Endothelial cell of umbilical vein (primary cell): ENCODE measurements at regions not wholly inside any gene's neighbourhood (a gene's known extent, or its start where the extent isn't known, plus 50 kb on each side); places are given as distances from the start of the nearest gene placed in this dataset.

Source experiments
- BruUV-seq: library from RNA; stranded (reverse); fragments of 400-500 nt; replicated peaks from 2 replicates; lab custom pipeline; 2021; lab: Mats Ljungman, UMichigan
- CTCF ChIA-PET: fragments of 300-600, 350-600 bp; sonication (Branson Sonifier 250); formaldehyde crosslinking; loops from one replicate; lab custom pipeline; 2021; ENCODE audit warnings: antibody characterized with exemption, inconsistent platforms; lab: Charles Lee
- POLR2A ChIA-PET: fragments of 300-600, 350-600 bp; sonication (Branson Sonifier 250); formaldehyde crosslinking; loops from one replicate; lab custom pipeline; 2021; ENCODE audit warnings: antibody characterized with exemption, inconsistent platforms; lab: Charles Lee
- DNase-seq: peaks from one replicate; pipeline ENCODE4 v3.0.0-alpha.2; 2011; ENCODE audit warnings: low read depth, low spot score
- FAIRE-seq: peaks from 2 replicates; lab custom pipeline; 2011; peaks lifted over from hg19 to GRCh38; lab: Jason Lieb, UNC
- H2AFZ ChIP-seq: 2 replicates; pipeline ENCODE4 v1.6.0; 2012; ENCODE audit warnings: low read depth, low read length, control low read depth, inconsistent platforms
- H3K27ac ChIP-seq: 2 replicates; pipeline ENCODE4 v1.5.1; 2011; ENCODE audit warnings: low read depth, mild to moderate bottlenecking, control low read depth, low read length, moderate library complexity; ENCODE audit not compliant: insufficient read depth
- H3K27me3 ChIP-seq, 2 experiments: 2 replicates each; pipeline versions ENCODE4 v1.6.0 to v1.6.1; 2011; ENCODE audit warnings: low read length in 2 of 2, mixed read lengths in 1 of 2; ENCODE audit not compliant: control insufficient read depth in 2 of 2, insufficient read depth in 2 of 2
- H3K36me3 ChIP-seq, 2 experiments: 2 replicates in 1 of 2; 3 replicates in 1 of 2; pipeline ENCODE4 v1.5.1; 2011; ENCODE audit warnings: low read length in 2 of 2, mild to moderate bottlenecking in 1 of 2, moderate library complexity in 1 of 2; ENCODE audit not compliant: control insufficient read depth in 2 of 2, insufficient read depth in 2 of 2; ENCODE audit errors: extremely low read depth in 1 of 2
- H3K4me1 ChIP-seq: 3 replicates; pipeline ENCODE4 v1.5.1; 2011; ENCODE audit warnings: mild to moderate bottlenecking, low read length; ENCODE audit not compliant: control insufficient read depth, insufficient read depth; ENCODE audit errors: extremely low read depth
- H3K4me2 ChIP-seq: 2 replicates; pipeline ENCODE4 v1.6.1; 2011; ENCODE audit warnings: low read length, control low read depth, mixed read lengths; ENCODE audit not compliant: insufficient read depth
- H3K4me3 ChIP-seq, 3 experiments: fragments of 200-600 bp in 1 of 3; sonication (generic), shearing (Covaris generic) in 1 of 3; replicated peaks in 1 of 3; 2 replicates each; pipeline ENCODE4 v1.5.1; 2011 to 2016; ENCODE audit warnings: control low read depth in 3 of 3, low read length in 3 of 3, mild to moderate bottlenecking in 2 of 3, inconsistent platforms in 1 of 3, low read depth in 1 of 3, moderate library complexity in 1 of 3; ENCODE audit not compliant: insufficient read depth in 1 of 3
- H3K79me2 ChIP-seq: 2 replicates; pipeline ENCODE4 v1.6.0; 2012; ENCODE audit warnings: low read length, inconsistent platforms; ENCODE audit not compliant: control insufficient read depth, insufficient read depth
- H3K9ac ChIP-seq: replicated peaks from 2 replicates; pipeline ENCODE3; 2011; ENCODE audit warnings: low read length, control low read depth; ENCODE audit not compliant: insufficient read depth; ENCODE audit errors: extremely low read depth
- H3K9me1 ChIP-seq: replicated peaks from 3 replicates; pipeline ENCODE4 v1.6.0; 2011; ENCODE audit warnings: mild to moderate bottlenecking, low read length; ENCODE audit not compliant: control insufficient read depth, insufficient read depth; ENCODE audit errors: extremely low read depth
- H3K9me3 ChIP-seq: replicated peaks from 2 replicates; pipeline ENCODE4 v1.5.1; 2012; ENCODE audit warnings: low read length, inconsistent platforms; ENCODE audit not compliant: control insufficient read depth, insufficient read depth
- H4K20me1 ChIP-seq: replicated peaks from 2 replicates; pipeline ENCODE3; 2011; ENCODE audit warnings: mild to moderate bottlenecking, low read length; ENCODE audit not compliant: control insufficient read depth, insufficient read depth; ENCODE audit errors: extremely low read depth
- EZH2 ChIP-seq: IDR thresholded peaks from 2 replicates; pipeline ENCODE4 v1.6.1; 2012; ENCODE audit warnings: borderline replicate concordance, low read depth, mild to moderate bottlenecking, moderate library complexity, low read length, inconsistent platforms; ENCODE audit not compliant: severe bottlenecking
- FOS ChIP-seq: IDR thresholded peaks from 2 replicates; pipeline ENCODE4 v1.6.1; 2011; ENCODE audit warnings: mild to moderate bottlenecking, low read length, moderate library complexity, borderline replicate concordance; ENCODE audit not compliant: insufficient read depth
- GATA2 ChIP-seq: IDR thresholded peaks from 2 replicates; pipeline ENCODE4 v1.7.0; 2011; ENCODE audit warnings: low read depth, mild to moderate bottlenecking, moderate library complexity, mixed read lengths, low read length; ENCODE audit not compliant: insufficient read length, insufficient read depth
- JUN ChIP-seq: IDR thresholded peaks from 2 replicates; pipeline ENCODE4 v1.6.1; 2011; ENCODE audit warnings: borderline replicate concordance, low read depth; ENCODE audit not compliant: insufficient read length, insufficient read depth
- MYC ChIP-seq: IDR thresholded peaks from one replicate; pipeline ENCODE4 v1.6.1; 2011; ENCODE audit warnings: mild to moderate bottlenecking, low read depth, low read length
- POLR2A ChIP-seq: IDR thresholded peaks from 2 replicates; pipeline ENCODE4 v1.6.1; 2012; ENCODE audit warnings: low read depth, mild to moderate bottlenecking, control low read depth, low read length
- POLR2AphosphoS5 ChIP-seq: IDR thresholded peaks from 2 replicates; pipeline ENCODE4 v1.6.1; 2012; ENCODE audit warnings: low read depth, mild to moderate bottlenecking, control low read depth, low read length, moderate library complexity; ENCODE audit not compliant: insufficient read depth
- dilution Hi-C: fragments of 300-500 bp; cut with MboI; formaldehyde crosslinking; loops from one replicate; pipeline ENCODE4 v1.15.0; 2019; ENCODE audit warnings: low sequenced_read_pairs; ENCODE audit not compliant: extremely low pct_ligation_motif_present
- intact Hi-C: fragments of 100-400 bp; cut with micrococcal nuclease; formaldehyde crosslinking; loops from one replicate; pipeline ENCODE4 v1.10.0; 2022
- TF ChIP-seq, protein P1 (sequence below), 2 donors: IDR thresholded peaks; 1 replicate in 1 of 2; 2 replicates in 1 of 2; pipeline ENCODE4 v1.5.1; 2011; ENCODE audit warnings: low read length in 2 of 2, mild to moderate bottlenecking in 2 of 2, moderate library complexity in 2 of 2, control low read depth in 1 of 2, inconsistent platforms in 1 of 2, low read depth in 1 of 2; ENCODE audit not compliant: insufficient read depth in 1 of 2; ENCODE audit errors: extremely low read depth in 1 of 2
- TF ChIP-seq, protein P2 (sequence below): IDR thresholded peaks from 2 replicates; pipeline ENCODE4 v1.6.1; 2011; ENCODE audit not compliant: insufficient read depth, insufficient read length

DNA sequence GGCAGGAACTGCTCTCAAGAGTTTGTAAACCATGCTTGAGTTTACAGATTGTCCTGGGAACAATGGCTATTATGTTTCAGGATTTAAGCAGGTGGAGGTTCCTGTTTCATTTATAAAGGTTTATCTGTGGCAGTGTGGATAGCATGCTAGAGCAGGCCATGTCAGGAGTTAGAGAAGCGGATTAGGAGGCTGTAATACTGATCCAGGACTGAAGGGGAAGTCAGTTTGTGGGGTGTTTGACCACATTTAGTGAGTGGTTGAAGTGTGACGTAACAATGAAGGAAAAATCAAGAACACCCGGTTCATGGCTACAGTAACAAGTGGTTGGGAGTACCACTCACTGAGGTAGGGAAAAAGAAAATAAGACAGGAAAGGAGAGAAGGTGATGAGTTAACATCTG lies 299.0 kb downstream of the TLR4 start:
- Histone ChIP-seq H4K20me1 (no peaks in the 10 kb centered on the region), H3K4me3 (no peak overlapping the region), H3K9me1 (no peaks in the 10 kb centered on the region), H3K36me3 (no peaks in the 10 kb centered on the region), H3K4me2 (no peak overlapping the region), H2AFZ (no peak overlapping the region), H3K27ac (no peak overlapping the region), H3K9ac (no peak overlapping the region), H3K79me2 (no peaks in the 10 kb centered on the region), H3K27me3 (no peaks in the 10 kb centered on the region), H3K4me1 (no peaks in the 10 kb centered on the region), H3K9me3 (no peaks in the 10 kb centered on the region)
- no TSS peak for BruUV-seq
- dilution Hi-C loops (no loop called here), intact Hi-C loops (no loop called here)
- ChIA-PET POLR2A (no interaction called here), CTCF (no interaction called here)
- DNase-seq (no peak), FAIRE-seq (no peak)
- TF ChIP-seq MYC (no peak), FOS (no peak), JUN (no peak), POLR2AphosphoS5 (no peak), GATA2 (no peak), POLR2A (no peak), EZH2 (no peak)
- TF ChIP-seq, protein P1, sequence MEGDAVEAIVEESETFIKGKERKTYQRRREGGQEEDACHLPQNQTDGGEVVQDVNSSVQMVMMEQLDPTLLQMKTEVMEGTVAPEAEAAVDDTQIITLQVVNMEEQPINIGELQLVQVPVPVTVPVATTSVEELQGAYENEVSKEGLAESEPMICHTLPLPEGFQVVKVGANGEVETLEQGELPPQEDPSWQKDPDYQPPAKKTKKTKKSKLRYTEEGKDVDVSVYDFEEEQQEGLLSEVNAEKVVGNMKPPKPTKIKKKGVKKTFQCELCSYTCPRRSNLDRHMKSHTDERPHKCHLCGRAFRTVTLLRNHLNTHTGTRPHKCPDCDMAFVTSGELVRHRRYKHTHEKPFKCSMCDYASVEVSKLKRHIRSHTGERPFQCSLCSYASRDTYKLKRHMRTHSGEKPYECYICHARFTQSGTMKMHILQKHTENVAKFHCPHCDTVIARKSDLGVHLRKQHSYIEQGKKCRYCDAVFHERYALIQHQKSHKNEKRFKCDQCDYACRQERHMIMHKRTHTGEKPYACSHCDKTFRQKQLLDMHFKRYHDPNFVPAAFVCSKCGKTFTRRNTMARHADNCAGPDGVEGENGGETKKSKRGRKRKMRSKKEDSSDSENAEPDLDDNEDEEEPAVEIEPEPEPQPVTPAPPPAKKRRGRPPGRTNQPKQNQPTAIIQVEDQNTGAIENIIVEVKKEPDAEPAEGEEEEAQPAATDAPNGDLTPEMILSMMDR (IDR thresholded peaks at IDR 0.05; ENCODE audit: extremely low read depth in 1 of 2, insufficient read depth in 1 of 2, low read depth in 1 of 2, low read length in 2 of 2): no peak
- TF ChIP-seq, protein P2, sequence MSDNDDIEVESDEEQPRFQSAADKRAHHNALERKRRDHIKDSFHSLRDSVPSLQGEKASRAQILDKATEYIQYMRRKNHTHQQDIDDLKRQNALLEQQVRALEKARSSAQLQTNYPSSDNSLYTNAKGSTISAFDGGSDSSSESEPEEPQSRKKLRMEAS: no peak
